ENCODE measurements at regions not wholly inside any gene's neighbourhood (a gene's known extent, or its start where the extent isn't known, plus 50 kb on each side); places are given as distances from the start of the nearest gene placed in this dataset.

GRCh38 chr9:91147079-91147708 is 214.5 kb downstream of the AUH start:
- no peaks in the 10 kb centered on the region for H3K27me3 ChIP-seq (replicated peaks in 1 of 4; ENCODE audit: control insufficient read depth in 3 of 4, extremely low read depth in 1 of 4, insufficient read depth in 3 of 4, low read length in 3 of 4)
- ChIA-PET CTCF (ENCODE audit: partially characterized antibody) (interaction anchor here (0.6 to 1.4 kb wide), 2 partner anchors 12 to 58 kb away, joined by 4 to 5 read pairs; no protein-coding TSS in a partner anchor), POLR2A (ENCODE audit: partially characterized antibody) (interaction anchor here (1.1 kb wide), 1 partner anchor 12 kb away, joined by 3 read pairs; no protein-coding TSS in a partner anchor)
- no peaks in the 10 kb centered on the region for H4K20me1 ChIP-seq (replicated peaks in 1 of 2; ENCODE audit: control insufficient read depth in 1 of 2, insufficient read depth in 2 of 2, low read length in 2 of 2)
- H3K4ac ChIP-seq (replicated peaks; ENCODE audit: insufficient read length, low read depth, low read length) = no peak overlapping the region
- H3K23me2 ChIP-seq (ENCODE audit: low read depth, low read length) = no peaks in the 10 kb centered on the region
- H3K4me2 ChIP-seq (ENCODE audit: insufficient read depth in 1 of 2, low read depth in 2 of 2, low read length in 2 of 2) = peak overlapping the region; percentile 9 to 11; a peak in 1 of 4 replicates
- no peak overlapping the region for H2BK120ac ChIP-seq (replicated peaks; ENCODE audit: low read depth, low read length)
- H4K8ac ChIP-seq (ENCODE audit: extremely low read depth, insufficient read depth, low read length) = no peak overlapping the region
- H2BK20ac ChIP-seq (ENCODE audit: low read length) = no peak overlapping the region
- WGBS, 2 experiments (ENCODE audit: extremely low coverage in 1 of 2, insufficient coverage in 1 of 2, insufficient read length in 1 of 2, insufficient replicate concordance in 2 of 2, low coverage in 1 of 2, low lambda C conversion rate in 2 of 2, missing lambda C conversion rate in 1 of 2) = 80% methylated on average over 5 of the region's 5 CpGs; no CpG with 5 or more reads in 1 of the 2 experiments
- DNase-seq (ENCODE audit: low read depth in 1 of 2, low spot score in 2 of 2) (no peak), FAIRE-seq (no peak)
- H3K9me3 ChIP-seq (ENCODE audit: insufficient read depth in 2 of 2, low read depth in 1 of 2, low read length in 1 of 2) = peaks cover 13 to 18% of the 10 kb centered on the region in 2 experiments
- peak overlapping the region; percentile 86; the same call in 1 of the 2 replicates for H2BK12ac ChIP-seq (ENCODE audit: low read depth, low read length)
- no peak overlapping the region for H2AK5ac ChIP-seq (ENCODE audit: low read depth, low read length)
- no peak overlapping the region for H2BK15ac ChIP-seq (ENCODE audit: low read length)
- no peak overlapping the region for H3K23ac ChIP-seq (ENCODE audit: insufficient read length)
- peak overlapping the region; percentile 35; the same call in 1 of the 2 replicates for H2BK5ac ChIP-seq (ENCODE audit: low read depth, low read length)
- H4K5ac ChIP-seq (ENCODE audit: insufficient read length, low read depth, low read length) = no peak overlapping the region
- peaks cover 0 to 12% (median 9%) of the 10 kb centered on the region in 4 experiments for H3K4me1 ChIP-seq (replicated peaks in 1 of 4; ENCODE audit: control insufficient read depth in 3 of 4, insufficient read depth in 4 of 4, low read length in 3 of 4)
- H4K91ac ChIP-seq (replicated peaks; ENCODE audit: insufficient read length, low read length) = peak overlapping the region; percentile 29
- no peak overlapping the region for H3K56ac ChIP-seq (replicated peaks; ENCODE audit: insufficient read length, low read depth, low read length)
- no peak overlapping the region for H3K4me3 ChIP-seq (ENCODE audit: extremely low read depth in 1 of 4, insufficient read depth in 2 of 4, low read depth in 3 of 4, low read length in 4 of 4)
- no peaks in the 10 kb centered on the region for H3K79me1 ChIP-seq (ENCODE audit: low read depth, low read length)
- H2AFZ ChIP-seq (ENCODE audit: low read length) = no peak overlapping the region
- H3K36me3 ChIP-seq (ENCODE audit: control insufficient read depth in 2 of 4, insufficient read depth in 4 of 4, low read length in 3 of 4) = no peaks in the 10 kb centered on the region; a peak in 1 of 8 replicates
- H3K27ac ChIP-seq (ENCODE audit: low read depth, low read length) = no peak overlapping the region
- no peak overlapping the region for H3K9ac ChIP-seq (replicated peaks in 1 of 4; ENCODE audit: extremely low read depth in 1 of 4, low read depth in 3 of 4, low read length in 3 of 4)
- H3K79me2 ChIP-seq (ENCODE audit: control insufficient read depth in 1 of 2, insufficient read depth in 2 of 2, low read length in 2 of 2) = no peaks in the 10 kb centered on the region
- H3K14ac ChIP-seq (ENCODE audit: insufficient read length) = no peak overlapping the region
- no peak overlapping the region for H3K18ac ChIP-seq (ENCODE audit: extremely low read depth, low read length)
- TF ChIP-seq SUZ12 (IDR thresholded peaks at IDR 0.05; ENCODE audit: low read length) (no peak), POLR2A (IDR thresholded peaks at IDR 0.05; ENCODE audit: control extremely low read depth in 1 of 2, low read depth in 2 of 2, low read length in 2 of 2) (no peak), JUN (IDR thresholded peaks at IDR 0.05; ENCODE audit: low read depth, low read length) (no peak), POLR2AphosphoS5 (IDR thresholded peaks at IDR 0.05; ENCODE audit: low read depth, low read length) (no peak), TCF12 (IDR thresholded peaks at IDR 0.05; ENCODE audit: low read depth, low read length) (no peak), USF2 (IDR thresholded peaks at IDR 0.05; ENCODE audit: low read length) (no peak), RBBP5 (IDR thresholded peaks at IDR 0.05; ENCODE audit: borderline replicate concordance, low read depth, low read length) (no peak), EGR1 (IDR thresholded peaks at IDR 0.05; ENCODE audit: borderline replicate concordance, low read depth, low read length) (no peak), CHD2 (IDR thresholded peaks at IDR 0.05; ENCODE audit: low read length) (no peak)
- TF ChIP-seq, protein P1, sequence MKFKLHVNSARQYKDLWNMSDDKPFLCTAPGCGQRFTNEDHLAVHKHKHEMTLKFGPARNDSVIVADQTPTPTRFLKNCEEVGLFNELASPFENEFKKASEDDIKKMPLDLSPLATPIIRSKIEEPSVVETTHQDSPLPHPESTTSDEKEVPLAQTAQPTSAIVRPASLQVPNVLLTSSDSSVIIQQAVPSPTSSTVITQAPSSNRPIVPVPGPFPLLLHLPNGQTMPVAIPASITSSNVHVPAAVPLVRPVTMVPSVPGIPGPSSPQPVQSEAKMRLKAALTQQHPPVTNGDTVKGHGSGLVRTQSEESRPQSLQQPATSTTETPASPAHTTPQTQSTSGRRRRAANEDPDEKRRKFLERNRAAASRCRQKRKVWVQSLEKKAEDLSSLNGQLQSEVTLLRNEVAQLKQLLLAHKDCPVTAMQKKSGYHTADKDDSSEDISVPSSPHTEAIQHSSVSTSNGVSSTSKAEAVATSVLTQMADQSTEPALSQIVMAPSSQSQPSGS (IDR thresholded peaks at IDR 0.05; ENCODE audit: low read length) = no peak
